IMR-90 (cell line): ENCODE measurements at regions not wholly inside any gene's neighbourhood (a gene's known extent, or its start where the extent isn't known, plus 50 kb on each side); places are given as distances from the start of the nearest gene placed in this dataset.

ENCODE experiments used
- ATAC-seq: fragments of 200-7000 bp; cut with Tn5 transposase; 2 replicates; pipeline ENCODE4 v1.9.1; 2020; ENCODE audit warnings: low read depth, mild to moderate bottlenecking, moderate library complexity
- BruUV-seq: library from RNA; stranded (reverse); fragments of 400-500 nt; replicated peaks from 2 replicates; lab custom pipeline; 2021; lab: Mats Ljungman, UMichigan
- CTCF ChIA-PET: fragments of 300-600 bp; formaldehyde crosslinking; extraction: SDS; loops from one replicate; lab custom pipeline; 2021; ENCODE audit warnings: antibody characterized with exemption; lab: Yijun Ruan, JAX
- POLR2A ChIA-PET: fragments of 300-600 bp; sonication (Branson Sonifier 250); formaldehyde crosslinking; loops from one replicate; lab custom pipeline; 2022; ENCODE audit warnings: antibody characterized with exemption; ENCODE audit not compliant: unreplicated experiment; lab: Charles Lee
- DNase-seq: peaks from one replicate; pipeline ENCODE4 v3.0.0; 2013
- H2AFZ ChIP-seq: replicated peaks from 2 replicates; pipeline ENCODE3; 2013; ENCODE audit warnings: low read length, mild to moderate bottlenecking; ENCODE audit not compliant: poor library complexity
- H2AK5ac ChIP-seq: 2 replicates; pipeline ENCODE4 v1.6.1; 2013; ENCODE audit warnings: low read depth, low read length, inconsistent platforms
- H2AK9ac ChIP-seq: replicated peaks from 2 replicates; pipeline ENCODE3; 2013; ENCODE audit warnings: mild to moderate bottlenecking, low read depth, low read length, moderate library complexity; ENCODE audit not compliant: poor library complexity
- H2BK120ac ChIP-seq: 2 replicates; pipeline ENCODE4 v1.6.1; 2013; ENCODE audit warnings: low read depth, low read length, inconsistent platforms
- H2BK15ac ChIP-seq: 3 replicates; pipeline ENCODE4 v1.6.1; 2013; ENCODE audit warnings: low read depth, low read length, inconsistent platforms
- H2BK20ac ChIP-seq: 2 replicates; pipeline ENCODE4 v1.6.1; 2013; ENCODE audit warnings: low read depth, mild to moderate bottlenecking, inconsistent platforms, low read length, moderate library complexity
- H2BK5ac ChIP-seq: 2 replicates; pipeline ENCODE4 v1.6.1; 2013; ENCODE audit warnings: mild to moderate bottlenecking, low read depth, low read length, inconsistent platforms; ENCODE audit not compliant: poor library complexity, severe bottlenecking
- H3K14ac ChIP-seq: replicated peaks from 2 replicates; pipeline ENCODE4 v1.6.1; 2013; ENCODE audit warnings: low read depth, low read length, inconsistent platforms
- H3K18ac ChIP-seq: 2 replicates; pipeline ENCODE4 v1.6.1; 2013; ENCODE audit warnings: low read depth, low read length, control low read depth
- H3K23ac ChIP-seq: 2 replicates; pipeline ENCODE4 v1.6.1; 2013; ENCODE audit warnings: low read depth, low read length, inconsistent platforms
- H3K27ac ChIP-seq: 2 replicates; pipeline ENCODE4 v1.5.1; 2013; ENCODE audit warnings: mild to moderate bottlenecking, control low read depth, low read length; ENCODE audit not compliant: insufficient read depth
- H3K27me3 ChIP-seq: 2 replicates; pipeline ENCODE4 v1.6.1; 2013; ENCODE audit warnings: low read length; ENCODE audit not compliant: control insufficient read depth, insufficient read depth
- H3K36me3 ChIP-seq: 2 replicates; pipeline ENCODE4 v1.6.1; 2013; ENCODE audit warnings: low read length, mixed read lengths; ENCODE audit not compliant: control insufficient read depth, insufficient read depth
- H3K4ac ChIP-seq: 2 replicates; pipeline ENCODE4 v1.6.1; 2013; ENCODE audit warnings: low read depth, low read length, inconsistent platforms
- H3K4me1 ChIP-seq: 2 replicates; pipeline ENCODE4 v1.6.1; 2013; ENCODE audit warnings: low read length, mixed read lengths; ENCODE audit not compliant: control insufficient read depth, insufficient read depth
- H3K4me2 ChIP-seq: 2 replicates; pipeline ENCODE4 v1.6.1; 2013; ENCODE audit warnings: low read depth, mild to moderate bottlenecking, control low read depth, low read length, moderate library complexity
- H3K4me3 ChIP-seq: 2 replicates; pipeline ENCODE4 v1.5.1; 2013; ENCODE audit warnings: low read depth, mild to moderate bottlenecking, control low read depth, low read length, moderate library complexity; ENCODE audit not compliant: insufficient read depth
- H3K56ac ChIP-seq: 2 replicates; pipeline ENCODE4 v1.6.1; 2013; ENCODE audit warnings: low read length, inconsistent platforms; ENCODE audit not compliant: insufficient read depth; ENCODE audit errors: extremely low read depth
- H3K79me1 ChIP-seq, 2 experiments: 2 replicates each; pipeline ENCODE4 v1.6.1; 2013; ENCODE audit warnings: low read length in 2 of 2, inconsistent platforms in 1 of 2, low read depth in 1 of 2
- H3K9ac ChIP-seq: 2 replicates; pipeline ENCODE4 v1.6.1; 2013; ENCODE audit warnings: low read depth, low read length, control low read depth
- H3K9me1 ChIP-seq: 2 replicates; pipeline ENCODE4 v1.6.1; 2013; ENCODE audit warnings: low read length, inconsistent platforms; ENCODE audit not compliant: insufficient read depth
- H3K9me3 ChIP-seq: 2 replicates; pipeline ENCODE4 v1.6.1; 2013; ENCODE audit warnings: low read length; ENCODE audit not compliant: control insufficient read depth, insufficient read depth
- H4K20me1 ChIP-seq: 2 replicates; pipeline ENCODE4 v1.6.1; 2013; ENCODE audit warnings: low read length, inconsistent platforms; ENCODE audit not compliant: insufficient read depth
- H4K5ac ChIP-seq: 2 replicates; pipeline ENCODE4 v1.6.1; 2013; ENCODE audit warnings: mild to moderate bottlenecking, low read depth, low read length, control low read depth
- H4K8ac ChIP-seq, 2 experiments: 2 replicates each; pipeline ENCODE4 v1.6.1; 2013; ENCODE audit warnings: low read depth in 2 of 2, low read length in 2 of 2, control low read depth in 1 of 2, inconsistent platforms in 1 of 2
- H4K91ac ChIP-seq: 2 replicates; pipeline ENCODE4 v1.6.1; 2013; ENCODE audit warnings: low read depth, low read length, inconsistent platforms; ENCODE audit not compliant: insufficient read depth
- BHLHE40 ChIP-seq: fragments of 150-350 bp; IDR thresholded peaks from 2 replicates; pipeline ENCODE4 v1.6.1; 2016; ENCODE audit warnings: mild to moderate bottlenecking, low read depth, low read length
- CEBPB ChIP-seq: IDR thresholded peaks from 2 replicates; pipeline ENCODE4 v1.6.1; 2012; ENCODE audit warnings: low read depth, low read length, improper control_type of control experiment
- CHD1 ChIP-seq: IDR thresholded peaks from 2 replicates; pipeline ENCODE4 v1.6.1; 2012; ENCODE audit warnings: low read depth, low read length, improper control_type of control experiment
- FOS ChIP-seq: fragments of 150-350 bp; IDR thresholded peaks from 2 replicates; pipeline ENCODE4 v1.6.1; 2016; ENCODE audit warnings: low read depth, low read length
- MAFK ChIP-seq: IDR thresholded peaks from 2 replicates; pipeline ENCODE4 v1.6.1; 2012; ENCODE audit warnings: low read depth, low read length, improper control_type of control experiment
- MAZ ChIP-seq: IDR thresholded peaks from 2 replicates; pipeline ENCODE4 v1.6.1; 2012; ENCODE audit warnings: low read depth, mild to moderate bottlenecking, low read length, improper control_type of control experiment, moderate library complexity, borderline replicate concordance
- MXI1 ChIP-seq: IDR thresholded peaks from 2 replicates; pipeline ENCODE4 v1.6.1; 2012; ENCODE audit warnings: low read depth, mild to moderate bottlenecking, low read length, moderate library complexity, borderline replicate concordance
- NFE2L2 ChIP-seq: fragments of 150-350 bp; IDR thresholded peaks from 2 replicates; pipeline ENCODE4 v1.6.1; 2016; ENCODE audit warnings: low read depth, mild to moderate bottlenecking, low read length
- POLR2A ChIP-seq: IDR thresholded peaks from 2 replicates; pipeline ENCODE4 v1.6.1; 2012; ENCODE audit warnings: mild to moderate bottlenecking, low read depth, low read length
- RAD21 ChIP-seq: IDR thresholded peaks from 2 replicates; pipeline ENCODE4 v1.6.1; 2012; ENCODE audit warnings: low read length, improper control_type of control experiment
- RCOR1 ChIP-seq: IDR thresholded peaks from 2 replicates; pipeline ENCODE4 v1.6.1; 2012; ENCODE audit warnings: mild to moderate bottlenecking, low read length, improper control_type of control experiment; ENCODE audit not compliant: insufficient replicate concordance
- RFX5 ChIP-seq: IDR thresholded peaks from 2 replicates; pipeline ENCODE4 v1.8.0; 2012; ENCODE audit warnings: low read depth, mild to moderate bottlenecking, low read length, moderate library complexity
- SMC3 ChIP-seq: fragments of 150-350 bp; IDR thresholded peaks from 2 replicates; pipeline ENCODE4 v1.6.1; 2016; ENCODE audit warnings: low read depth, mild to moderate bottlenecking, antibody characterized with exemption, low read length, moderate library complexity
- WGBS, 2 experiments: methylation state at CpG; one replicate each; pipeline versions ENCODE4 v1.1.5 to v1.1.7; 2013; ENCODE audit warnings: missing lambda C conversion rate in 2 of 2; ENCODE audit not compliant: insufficient read length in 1 of 2; ENCODE audit errors: extremely low coverage in 2 of 2; 5-methylcytosine and 5-hydroxymethylcytosine counted together
- dilution Hi-C: fragments of 300-500 bp; cut with HindIII; formaldehyde crosslinking; loops from one replicate; pipeline ENCODE4 v1.14.3; 2018; ENCODE audit warnings: low sequenced_read_pairs; ENCODE audit not compliant: unreplicated experiment
- in situ Hi-C: fragments of 300-500 bp; cut with MboI; formaldehyde crosslinking; loops from 3 replicates; pipeline ENCODE4 v1.14.3; 2019; ENCODE audit warnings: low sequenced_read_pairs, inconsistent platforms, mixed read lengths
- intact Hi-C: fragments of 100-400 bp; cut with micrococcal nuclease; formaldehyde crosslinking; loops from 2 replicates; pipeline ENCODE4 v1.10.0; 2022
- TF ChIP-seq, protein P1 (sequence below): fragments of 150-350 bp; IDR thresholded peaks from 2 replicates; pipeline ENCODE4 v1.6.1; 2017; ENCODE audit warnings: mild to moderate bottlenecking, antibody characterized with exemption, low read length, low read depth
- TF ChIP-seq, protein P2 (sequence below): conservative IDR thresholded peaks from 2 replicates; pipeline ENCODE4 v1.5.1; 2012; ENCODE audit warnings: mild to moderate bottlenecking, low read depth, low read length, improper control_type of control experiment
- TF ChIP-seq, protein P3 (sequence below): fragments of 150-350 bp; IDR thresholded peaks from 2 replicates; pipeline ENCODE4 v1.6.1; 2016; ENCODE audit warnings: low read depth, mild to moderate bottlenecking, low read length, moderate library complexity, borderline replicate concordance

DNA sequence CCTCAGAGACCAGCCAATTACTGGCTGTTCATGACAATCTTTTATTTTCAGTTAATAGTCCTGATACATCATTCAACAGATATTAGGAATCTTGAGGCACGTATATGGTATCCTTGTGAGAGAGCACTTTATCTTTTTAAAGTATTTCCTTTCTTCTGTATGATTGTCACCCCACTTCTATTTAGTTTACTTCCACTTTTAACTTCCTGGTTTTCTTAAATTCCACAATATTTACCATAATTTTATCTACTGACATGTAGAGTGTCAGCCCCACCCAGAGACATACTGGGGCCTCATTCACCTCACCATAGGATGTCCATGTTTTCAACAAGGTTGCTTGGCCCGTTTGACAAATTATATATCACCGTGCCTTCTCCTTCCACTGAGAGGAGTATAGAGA lies 182.9 kb upstream of the ID2 start:
- no peak overlapping the region for H2AK5ac ChIP-seq
- no peak overlapping the region for H2BK5ac ChIP-seq
- H3K56ac ChIP-seq = no peak overlapping the region
- H3K4me3 ChIP-seq = no peak overlapping the region
- H3K4me1 ChIP-seq = no peaks in the 10 kb centered on the region; the same call in 1 of the 2 replicates
- no TSS peak for BruUV-seq
- intact Hi-C loops (no loop called here), in situ Hi-C loops (no loop called here), dilution Hi-C loops (no loop called here)
- H3K9me3 ChIP-seq = no peaks in the 10 kb centered on the region
- H3K9ac ChIP-seq = no peak overlapping the region
- H4K91ac ChIP-seq = no peak overlapping the region
- H3K18ac ChIP-seq = no peak overlapping the region
- H3K14ac ChIP-seq = no peak overlapping the region
- H3K36me3 ChIP-seq = no peaks in the 10 kb centered on the region
- H3K4ac ChIP-seq = no peak overlapping the region
- no peaks in the 10 kb centered on the region for H3K79me1 ChIP-seq
- no peak overlapping the region for H3K27ac ChIP-seq
- H3K9me1 ChIP-seq = no peaks in the 10 kb centered on the region
- H2AK9ac ChIP-seq = no peak overlapping the region
- TF ChIP-seq CEBPB (no peak), NFE2L2 (no peak), SMC3 (no peak), MAZ (no peak), RFX5 (no peak), MXI1 (no peak), CHD1 (no peak), MAFK (no peak), POLR2A (no peak), RAD21 (no peak), RCOR1 (no peak), FOS (no peak), BHLHE40 (no peak)
- TF ChIP-seq, protein P1, sequence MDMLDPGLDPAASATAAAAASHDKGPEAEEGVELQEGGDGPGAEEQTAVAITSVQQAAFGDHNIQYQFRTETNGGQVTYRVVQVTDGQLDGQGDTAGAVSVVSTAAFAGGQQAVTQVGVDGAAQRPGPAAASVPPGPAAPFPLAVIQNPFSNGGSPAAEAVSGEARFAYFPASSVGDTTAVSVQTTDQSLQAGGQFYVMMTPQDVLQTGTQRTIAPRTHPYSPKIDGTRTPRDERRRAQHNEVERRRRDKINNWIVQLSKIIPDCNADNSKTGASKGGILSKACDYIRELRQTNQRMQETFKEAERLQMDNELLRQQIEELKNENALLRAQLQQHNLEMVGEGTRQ = no peak
- TF ChIP-seq, protein P2, sequence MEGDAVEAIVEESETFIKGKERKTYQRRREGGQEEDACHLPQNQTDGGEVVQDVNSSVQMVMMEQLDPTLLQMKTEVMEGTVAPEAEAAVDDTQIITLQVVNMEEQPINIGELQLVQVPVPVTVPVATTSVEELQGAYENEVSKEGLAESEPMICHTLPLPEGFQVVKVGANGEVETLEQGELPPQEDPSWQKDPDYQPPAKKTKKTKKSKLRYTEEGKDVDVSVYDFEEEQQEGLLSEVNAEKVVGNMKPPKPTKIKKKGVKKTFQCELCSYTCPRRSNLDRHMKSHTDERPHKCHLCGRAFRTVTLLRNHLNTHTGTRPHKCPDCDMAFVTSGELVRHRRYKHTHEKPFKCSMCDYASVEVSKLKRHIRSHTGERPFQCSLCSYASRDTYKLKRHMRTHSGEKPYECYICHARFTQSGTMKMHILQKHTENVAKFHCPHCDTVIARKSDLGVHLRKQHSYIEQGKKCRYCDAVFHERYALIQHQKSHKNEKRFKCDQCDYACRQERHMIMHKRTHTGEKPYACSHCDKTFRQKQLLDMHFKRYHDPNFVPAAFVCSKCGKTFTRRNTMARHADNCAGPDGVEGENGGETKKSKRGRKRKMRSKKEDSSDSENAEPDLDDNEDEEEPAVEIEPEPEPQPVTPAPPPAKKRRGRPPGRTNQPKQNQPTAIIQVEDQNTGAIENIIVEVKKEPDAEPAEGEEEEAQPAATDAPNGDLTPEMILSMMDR = no peak
- TF ChIP-seq, protein P3, sequence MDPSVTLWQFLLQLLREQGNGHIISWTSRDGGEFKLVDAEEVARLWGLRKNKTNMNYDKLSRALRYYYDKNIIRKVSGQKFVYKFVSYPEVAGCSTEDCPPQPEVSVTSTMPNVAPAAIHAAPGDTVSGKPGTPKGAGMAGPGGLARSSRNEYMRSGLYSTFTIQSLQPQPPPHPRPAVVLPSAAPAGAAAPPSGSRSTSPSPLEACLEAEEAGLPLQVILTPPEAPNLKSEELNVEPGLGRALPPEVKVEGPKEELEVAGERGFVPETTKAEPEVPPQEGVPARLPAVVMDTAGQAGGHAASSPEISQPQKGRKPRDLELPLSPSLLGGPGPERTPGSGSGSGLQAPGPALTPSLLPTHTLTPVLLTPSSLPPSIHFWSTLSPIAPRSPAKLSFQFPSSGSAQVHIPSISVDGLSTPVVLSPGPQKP = no peak
- H2BK15ac ChIP-seq = no peak overlapping the region
- POLR2A ChIA-PET = no interaction called here
- no peak overlapping the region for H2AFZ ChIP-seq
- no peak overlapping the region for H2BK120ac ChIP-seq
- peaks cover 5% of the 10 kb centered on the region for H3K27me3 ChIP-seq
- no peaks in the 10 kb centered on the region for H4K20me1 ChIP-seq
- CTCF ChIA-PET = no interaction called here
- no peak overlapping the region for H3K23ac ChIP-seq
- WGBS, 2 experiments = no CpG with 5 or more reads among the region's 3 CpGs
- no peak overlapping the region for H2BK20ac ChIP-seq
- DNase-seq (no peak), ATAC-seq (no peak)
- no peak overlapping the region for H4K5ac ChIP-seq
- H4K8ac ChIP-seq = no peak overlapping the region
- H3K4me2 ChIP-seq = no peak overlapping the region
